Right cardiac atrium (tissue), 5 donors: ENCODE measurements at regions not wholly inside any gene's neighbourhood (a gene's known extent, or its start where the extent isn't known, plus 50 kb on each side); places are given as distances from the start of the nearest gene placed in this dataset.

Experiments used
- ATAC-seq, 2 donors: fragments of 200-7000 bp; cut with Tn5 transposase; one replicate each; pipeline versions ENCODE4 v1.8.0 to v1.9.1; 2020; ENCODE audit warnings: moderate library complexity in 2 of 2, mild to moderate bottlenecking in 1 of 2
- DNase-seq, 3 donors: peaks; one replicate each; pipeline ENCODE4 v3.0.0-alpha.2; 2020
- H3K27ac ChIP-seq: one replicate; pipeline ENCODE4 v1.5.1; 2013; ENCODE audit warnings: mild to moderate bottlenecking, low read length, control low read depth, moderate library complexity
- H3K27me3 ChIP-seq: one replicate; pipeline ENCODE4 v1.6.1; 2013; ENCODE audit not compliant: control insufficient read depth, insufficient read depth
- H3K4me1 ChIP-seq: one replicate; pipeline ENCODE4 v1.6.1; 2013; ENCODE audit warnings: low read length; ENCODE audit not compliant: control insufficient read depth, insufficient read depth
- H3K4me3 ChIP-seq: one replicate; pipeline ENCODE4 v1.5.1; 2013; ENCODE audit warnings: low read length, control low read depth
- H3K9me3 ChIP-seq: one replicate; pipeline ENCODE4 v1.6.1; 2013; ENCODE audit warnings: low read length; ENCODE audit not compliant: control insufficient read depth
- WGBS: extraction: QIAGEN DNeasy Blood & Tissue Kit; methylation state at CpG from one replicate; pipeline ENCODE4 v1.1.7; 2013; 5-methylcytosine and 5-hydroxymethylcytosine counted together
- intact Hi-C, 4 donors: fragments of 100-400 bp; cut with DNase I; formaldehyde crosslinking; loops; one replicate each; pipeline versions ENCODE4 v1.11.0 to v1.14.0; 2022 to 2023
- donor health status: healthy with polysubstance abuse.
- donor health status: DM: no; HTN: yes; CAD: no.
- donor health status: DM: no; HTN: no; CAD: no.
- donor health status: DM: no; HTN: yes; CAD: no; lungs with severe emphysema.
- donor health status: DM: yes; HTN: yes; CAD: no.

GRCh38 chr2:196444442-196444841 is 195.1 kb upstream of the CCDC150 start:
- peaks cover 2% of the 10 kb centered on the region for H3K4me1 ChIP-seq
- no peak overlapping the region for H3K4me3 ChIP-seq
- DNase-seq, result no peak
- no peaks in the 10 kb centered on the region for H3K9me3 ChIP-seq
- no peak for ATAC-seq
- intact Hi-C loops, result no loop called here
- 97% methylated on average over 1 of the region's 1 CpG for WGBS
- H3K27ac ChIP-seq, result no peak overlapping the region
- H3K27me3 ChIP-seq, result no peaks in the 10 kb centered on the region

DNA sequence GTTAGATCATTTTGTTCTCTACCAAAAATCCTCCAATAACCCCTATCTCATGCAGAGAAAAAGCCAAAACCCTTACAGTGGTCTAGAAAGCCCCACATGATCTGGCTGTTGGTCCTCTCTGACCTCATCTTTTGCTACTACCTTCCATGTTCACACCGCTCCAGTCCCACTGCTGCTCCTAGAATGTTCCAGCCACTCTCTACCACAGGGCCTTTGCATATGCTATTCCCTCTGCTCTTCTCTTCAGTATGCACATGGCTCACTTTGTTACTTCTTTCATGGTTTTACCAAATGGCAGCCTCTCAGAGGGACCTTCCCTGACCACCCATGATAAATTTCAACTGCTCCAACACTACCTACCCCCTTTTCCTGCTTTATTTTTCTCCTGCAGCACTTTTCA is 193.5 kb upstream of the CCDC150 start:
- Histone ChIP-seq H3K4me3 (no peak overlapping the region), H3K4me1 (no peaks in the 10 kb centered on the region), H3K27ac (no peak overlapping the region), H3K9me3 (no peaks in the 10 kb centered on the region), H3K27me3 (no peaks in the 10 kb centered on the region)
- ATAC-seq (no peak), DNase-seq (no peak)
- intact Hi-C loops, result no loop called here
- 98% methylated on average over 1 of the region's 1 CpG for WGBS

DNA sequence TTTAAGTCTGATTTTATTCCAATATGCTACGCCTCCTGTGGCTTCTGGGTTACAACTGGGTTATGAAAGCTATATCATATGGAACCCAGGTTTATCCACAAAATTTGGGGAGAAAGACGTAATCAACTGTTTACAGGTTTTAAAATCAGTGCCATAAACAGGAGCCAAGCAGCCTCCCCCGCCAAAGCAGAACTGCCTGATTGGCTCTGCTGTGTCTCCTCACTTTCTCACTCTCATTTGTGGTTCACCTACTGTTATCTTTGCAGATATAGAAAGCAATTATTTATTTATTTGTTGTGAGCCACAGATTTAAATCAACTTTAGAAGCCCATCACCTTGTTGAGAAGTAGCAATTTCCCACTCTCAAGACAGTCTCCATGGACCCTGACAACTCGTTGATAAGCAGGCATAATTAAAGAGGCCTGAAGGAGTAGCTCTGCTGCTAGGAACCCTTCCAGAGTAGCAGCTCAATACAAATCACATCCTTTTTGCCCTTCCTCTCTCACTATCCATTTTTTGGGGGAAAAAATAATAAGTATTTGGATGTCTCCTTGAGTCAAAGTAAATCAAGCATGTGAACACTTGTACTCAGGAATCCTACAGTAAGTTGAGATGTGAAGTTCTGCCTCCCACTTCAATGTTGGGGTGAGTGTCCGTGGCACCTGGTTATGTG is 191.0 kb upstream of the CCDC150 start:
- intact Hi-C loops, result no loop called here
- no peaks in the 10 kb centered on the region for H3K9me3 ChIP-seq
- no peaks in the 10 kb centered on the region for H3K27me3 ChIP-seq
- WGBS, result 91% methylated on average over 5 of the region's 5 CpGs
- H3K4me1 ChIP-seq, result no peaks in the 10 kb centered on the region
- no peak for ATAC-seq
- H3K27ac ChIP-seq, result no peak overlapping the region
- no peak for DNase-seq
- no peak overlapping the region for H3K4me3 ChIP-seq

DNA sequence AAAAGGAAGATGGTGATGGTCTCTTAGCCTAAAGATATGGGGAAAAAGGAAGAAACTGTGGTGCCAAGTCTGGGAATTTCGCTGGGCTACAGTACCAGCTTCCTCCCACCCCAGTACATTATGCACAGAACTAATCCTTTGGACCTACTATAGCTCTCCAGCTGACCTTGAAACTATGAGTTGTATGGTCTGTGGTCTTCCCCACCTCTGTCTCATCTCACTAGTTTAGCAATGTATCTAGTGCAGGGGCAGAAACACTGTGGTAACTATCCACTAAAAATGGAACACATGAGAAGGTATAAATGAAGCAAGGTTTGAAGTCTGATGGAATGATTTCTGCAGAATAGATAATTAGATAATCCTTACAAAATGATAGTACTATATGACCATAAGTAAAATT is 190.4 kb upstream of the CCDC150 start:
- 98% methylated on average over 1 of the region's 1 CpG for WGBS
- Histone ChIP-seq H3K4me1 (no peaks in the 10 kb centered on the region), H3K4me3 (no peak overlapping the region), H3K9me3 (no peaks in the 10 kb centered on the region), H3K27ac (no peak overlapping the region), H3K27me3 (no peaks in the 10 kb centered on the region)
- no peak for DNase-seq
- intact Hi-C loops, result no loop called here
- no peak for ATAC-seq

DNA sequence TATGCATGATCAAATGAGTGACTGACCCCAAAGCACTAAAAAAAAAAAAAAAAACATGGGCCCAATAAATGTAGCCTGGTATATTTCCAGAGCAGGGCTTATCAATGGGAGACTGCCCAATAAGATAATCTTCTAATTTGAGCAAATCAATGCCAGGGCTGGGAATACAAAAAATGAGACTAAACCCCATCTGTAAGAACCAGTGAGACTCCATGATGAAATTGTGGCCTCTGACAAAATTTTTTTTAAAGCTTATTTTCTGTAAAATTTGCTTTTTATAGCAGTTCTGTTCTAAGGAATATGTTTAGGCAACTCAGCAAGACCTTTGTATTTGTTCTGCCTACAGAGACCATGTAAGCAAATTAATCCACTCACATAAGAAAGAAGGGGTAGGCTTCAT is 186.8 kb upstream of the CCDC150 start:
- no peaks in the 10 kb centered on the region for H3K9me3 ChIP-seq
- H3K27me3 ChIP-seq, result no peaks in the 10 kb centered on the region
- no peak overlapping the region for H3K4me3 ChIP-seq
- H3K4me1 ChIP-seq, result no peaks in the 10 kb centered on the region
- no peak overlapping the region for H3K27ac ChIP-seq
- no peak for ATAC-seq
- no peak for DNase-seq
- intact Hi-C loops, result loop anchor here in 3 of 4 donors (5.0 to 10.0 kb wide), 2 partner anchors 155 to 158 kb away; no protein-coding TSS in a partner anchor

- Histone ChIP-seq H3K9me3 (no peaks in the 10 kb centered on the region), H3K4me1 (no peaks in the 10 kb centered on the region), H3K27ac (no peak overlapping the region), H3K27me3 (no peaks in the 10 kb centered on the region), H3K4me3 (no peak overlapping the region)
- intact Hi-C loops, result loop anchor here in 3 of 4 donors (5.0 to 10.0 kb wide), 2 partner anchors 156 to 159 kb away; no protein-coding TSS in a partner anchor
- 15% methylated on average over 4 of the region's 4 CpGs for WGBS
- DNase-seq (no peak), ATAC-seq (peak in 1 of 2 donors; percentile 63)
These were observed 185.9 kb upstream of the CCDC150 start for GRCh38 chr2:196453613-196454047.

GRCh38 chr2:196454492-196454891 is 185.0 kb upstream of the CCDC150 start:
- no peak for DNase-seq
- H3K4me1 ChIP-seq, result no peaks in the 10 kb centered on the region
- no peaks in the 10 kb centered on the region for H3K27me3 ChIP-seq
- no peak overlapping the region for H3K27ac ChIP-seq
- WGBS, result 91% methylated on average over 1 of the region's 1 CpG
- intact Hi-C loops, result loop anchor here in 3 of 4 donors (5.0 to 10.0 kb wide), 2 partner anchors 157 to 160 kb away; no protein-coding TSS in a partner anchor
- ATAC-seq, result no peak
- H3K9me3 ChIP-seq, result no peaks in the 10 kb centered on the region
- H3K4me3 ChIP-seq, result no peak overlapping the region

GRCh38 chr2:196459539-196459938 is 180.0 kb upstream of the CCDC150 start:
- H3K4me1 ChIP-seq, result no peaks in the 10 kb centered on the region
- H3K27ac ChIP-seq, result no peak overlapping the region
- ATAC-seq, result no peak
- intact Hi-C loops, result loop anchor here in 2 of 4 donors (5.0 to 10.0 kb wide), 2 partner anchors 165 to 382 kb away; no protein-coding TSS in a partner anchor
- no peaks in the 10 kb centered on the region for H3K9me3 ChIP-seq
- WGBS, result 67% methylated on average over 7 of the region's 7 CpGs
- H3K4me3 ChIP-seq, result no peak overlapping the region
- DNase-seq, result no peak
- no peaks in the 10 kb centered on the region for H3K27me3 ChIP-seq

GRCh38 chr2:196463706-196464105 is 175.8 kb upstream of the CCDC150 start:
- Histone ChIP-seq H3K9me3 (no peaks in the 10 kb centered on the region), H3K4me1 (peaks cover 2% of the 10 kb centered on the region), H3K27me3 (no peaks in the 10 kb centered on the region), H3K4me3 (no peak overlapping the region), H3K27ac (no peak overlapping the region)
- intact Hi-C loops, result no loop called here
- DNase-seq (no peak), ATAC-seq (no peak)
- 67% methylated on average over 1 of the region's 1 CpG for WGBS

GRCh38 chr2:196464311-196464710 is 175.2 kb upstream of the CCDC150 start:
- no peak overlapping the region for H3K27ac ChIP-seq
- no peaks in the 10 kb centered on the region for H3K9me3 ChIP-seq
- no peak overlapping the region for H3K4me3 ChIP-seq
- intact Hi-C loops, result no loop called here
- DNase-seq (no peak), ATAC-seq (no peak)
- H3K27me3 ChIP-seq, result no peaks in the 10 kb centered on the region
- H3K4me1 ChIP-seq, result peaks cover 2% of the 10 kb centered on the region
- 79% methylated on average over 2 of the region's 2 CpGs for WGBS

- no peaks in the 10 kb centered on the region for H3K9me3 ChIP-seq
- WGBS, result 83% methylated on average over 2 of the region's 2 CpGs
- intact Hi-C loops, result no loop called here
- no peak overlapping the region for H3K27ac ChIP-seq
- ATAC-seq (no peak), DNase-seq (no peak)
- peaks cover 2% of the 10 kb centered on the region for H3K4me1 ChIP-seq
- H3K4me3 ChIP-seq, result no peak overlapping the region
- no peaks in the 10 kb centered on the region for H3K27me3 ChIP-seq
These were observed 172.9 kb upstream of the CCDC150 start for GRCh38 chr2:196466581-196466980.

DNA sequence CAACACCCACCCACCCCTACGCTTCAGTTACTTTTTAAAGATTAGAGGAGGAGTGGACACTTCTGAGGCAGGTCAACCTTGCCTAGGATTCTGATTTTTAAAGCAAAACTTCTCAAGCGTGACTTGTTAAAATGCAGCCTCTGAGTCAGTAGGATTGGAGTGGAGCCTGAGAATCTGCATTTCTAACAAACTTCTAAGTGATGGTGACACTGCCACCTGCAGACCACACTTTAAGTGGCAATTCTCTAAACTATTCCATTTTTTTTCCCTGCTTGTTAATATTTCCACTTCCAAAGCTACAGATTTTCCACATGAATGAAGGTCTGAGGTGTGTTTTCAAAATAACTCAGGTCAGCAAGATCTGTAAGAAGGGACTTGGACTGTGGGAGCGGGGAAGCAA is 171.1 kb upstream of the CCDC150 start:
- peaks cover 2% of the 10 kb centered on the region for H3K4me1 ChIP-seq
- DNase-seq (no peak), ATAC-seq (no peak)
- H3K4me3 ChIP-seq, result no peak overlapping the region
- H3K27ac ChIP-seq, result no peak overlapping the region
- 95% methylated on average over 3 of the region's 3 CpGs for WGBS
- intact Hi-C loops, result no loop called here
- no peaks in the 10 kb centered on the region for H3K27me3 ChIP-seq
- no peaks in the 10 kb centered on the region for H3K9me3 ChIP-seq
